ENCODE measurements at regions not wholly inside any gene's neighbourhood (a gene's known extent, or its start where the extent isn't known, plus 50 kb on each side); places are given as distances from the start of the nearest gene placed in this dataset.

GRCh38 chr5:124104821-124105220, 592.8 kb downstream of the CSNK1G3 start:
- no peak overlapping the region for H3K27ac ChIP-seq (ENCODE audit: low read depth, low read length)
- intact Hi-C loops (cut with micrococcal nuclease): no loop called here

DNA sequence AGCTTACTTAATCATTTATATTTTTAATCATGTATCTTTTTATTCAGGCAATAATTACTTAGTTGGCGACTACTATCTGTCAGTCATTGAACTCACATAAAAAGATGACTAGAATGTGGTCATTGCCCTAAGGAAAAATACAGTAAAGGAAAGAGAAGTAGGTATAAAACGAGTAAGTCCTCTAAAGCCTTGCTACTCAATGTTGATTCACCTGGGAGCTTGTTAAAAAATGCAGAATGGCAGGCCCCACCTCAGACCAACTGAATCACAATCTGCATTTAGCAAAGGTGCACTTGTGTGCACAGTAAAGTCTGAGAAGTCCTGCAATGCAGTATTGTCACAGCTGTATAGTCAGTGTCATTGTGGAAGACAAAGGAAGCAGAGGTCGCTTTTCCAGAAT, 592.4 kb downstream of the CSNK1G3 start:
- DNase-seq (ENCODE audit: low read depth, low spot score) (no peak), ATAC-seq (no peak)
- ChIA-PET CTCF (no interaction called here), RAD21 (ENCODE audit: low non-redundant PET in 1 of 2, low total read pairs in 2 of 2, uncharacterized antibody in 2 of 2, unreplicated experiment in 2 of 2) (no interaction called here), POLR2A (no interaction called here)
- no peaks in the 10 kb centered on the region for H3K27me3 ChIP-seq (ENCODE audit: insufficient read depth, low read length)
- H3K9me3 ChIP-seq (ENCODE audit: control insufficient read depth in 1 of 2, insufficient read depth in 1 of 2, low read depth in 1 of 2, low read length in 2 of 2): no peaks in the 10 kb centered on the region
- H3K79me2 ChIP-seq (ENCODE audit: insufficient read depth, low read length): no peaks in the 10 kb centered on the region
- H3K27ac ChIP-seq (ENCODE audit: low read depth, low read length): no peak overlapping the region
- H3K4me1 ChIP-seq (ENCODE audit: control insufficient read depth in 1 of 2, insufficient read depth in 2 of 2, low read length in 2 of 2): no peaks in the 10 kb centered on the region
- H3K4me2 ChIP-seq (ENCODE audit: low read length): no peak overlapping the region
- H3K9ac ChIP-seq (ENCODE audit: low read length): no peak overlapping the region
- H3K4me3 ChIP-seq (replicated peaks in 1 of 2; ENCODE audit: low read depth in 1 of 2, low read length in 2 of 2): no peak overlapping the region
- no TSS peak for BruUV-seq (replicated peaks)
- TF ChIP-seq RAD21 (IDR thresholded peaks at IDR 0.05; ENCODE audit: low read depth): no peak
- no peak for TF ChIP-seq YY1 (IDR thresholded peaks at IDR 0.05; ENCODE audit: extremely low read depth, insufficient replicate concordance, low read depth, low read length)
- H2AFZ ChIP-seq (ENCODE audit: low read depth, low read length, poor library complexity, severe bottlenecking): no peak overlapping the region
- H3K36me3 ChIP-seq (ENCODE audit: control insufficient read depth in 1 of 2, insufficient read depth in 2 of 2, low read length in 2 of 2): no peaks in the 10 kb centered on the region
- H3K9me2 ChIP-seq (ENCODE audit: insufficient read depth): no peaks in the 10 kb centered on the region; the same call in 1 of the 2 replicates
- intact Hi-C loops (cut with micrococcal nuclease): no loop called here
- no peaks in the 10 kb centered on the region for H4K20me1 ChIP-seq (ENCODE audit: insufficient read depth)

More at GRCh38 chr5:124104821-124105220, 592.8 kb downstream of the CSNK1G3 start:
- Histone ChIP-seq H4K20me1 (ENCODE audit: insufficient read depth) (no peaks in the 10 kb centered on the region), H3K79me2 (ENCODE audit: insufficient read depth, low read length) (no peaks in the 10 kb centered on the region), H3K9ac (ENCODE audit: low read length) (no peak overlapping the region), H3K9me3 (ENCODE audit: control insufficient read depth in 1 of 2, insufficient read depth in 1 of 2, low read depth in 1 of 2, low read length in 2 of 2) (no peaks in the 10 kb centered on the region), H3K4me1 (ENCODE audit: control insufficient read depth in 1 of 2, insufficient read depth in 2 of 2, low read length in 2 of 2) (no peaks in the 10 kb centered on the region), H3K36me3 (ENCODE audit: control insufficient read depth in 1 of 2, insufficient read depth in 2 of 2, low read length in 2 of 2) (no peaks in the 10 kb centered on the region), H3K27me3 (ENCODE audit: insufficient read depth, low read length) (no peaks in the 10 kb centered on the region), H3K9me2 (ENCODE audit: insufficient read depth) (no peaks in the 10 kb centered on the region; the same call in 1 of the 2 replicates), H3K4me2 (ENCODE audit: low read length) (no peak overlapping the region), H3K4me3 (replicated peaks in 1 of 2; ENCODE audit: low read depth in 1 of 2, low read length in 2 of 2) (no peak overlapping the region), H2AFZ (ENCODE audit: low read depth, low read length, poor library complexity, severe bottlenecking) (no peak overlapping the region)
- DNase-seq (ENCODE audit: low read depth, low spot score) (no peak), ATAC-seq (no peak)
- no TSS peak for BruUV-seq (replicated peaks)
- ChIA-PET RAD21 (ENCODE audit: low non-redundant PET in 1 of 2, low total read pairs in 2 of 2, uncharacterized antibody in 2 of 2, unreplicated experiment in 2 of 2) (no interaction called here), CTCF (no interaction called here), POLR2A (no interaction called here)
- no peak for TF ChIP-seq CTCF (IDR thresholded peaks at IDR 0.05 in 2 of 3, conservative IDR thresholded peaks at IDR 0.05 in 1 of 3; ENCODE audit: borderline replicate concordance in 1 of 3, insufficient read depth in 1 of 3, low read depth in 2 of 3, low read length in 2 of 3)
- TF ChIP-seq POLR2AphosphoS5 (IDR thresholded peaks at IDR 0.05; ENCODE audit: low read depth, low read length): no peak

All from HCT116 (cell line).